SH-SY5Y (cell line): ENCODE measurements at regions not wholly inside any gene's neighbourhood (a gene's known extent, or its start where the extent isn't known, plus 50 kb on each side); places are given as distances from the start of the nearest gene placed in this dataset.

ENCODE experiments used
- GATA2 ChIP-seq: IDR thresholded peaks from 2 replicates; pipeline ENCODE4 v1.6.1; 2011; ENCODE audit warnings: mild to moderate bottlenecking, low read depth, low read length
- GATA3 ChIP-seq: IDR thresholded peaks from 2 replicates; pipeline ENCODE4 v1.6.1; 2011; ENCODE audit warnings: low read depth, mild to moderate bottlenecking, low read length, moderate library complexity

GRCh38 chr16:86101897-86102157, 202.9 kb downstream of the IRF8 start:
- TF ChIP-seq GATA2, result no peak
- no peak for TF ChIP-seq GATA3
